HPDE6-E6E7 (cell line): ENCODE measurements at regions not wholly inside any gene's neighbourhood (a gene's known extent, or its start where the extent isn't known, plus 50 kb on each side); places are given as distances from the start of the nearest gene placed in this dataset.
"Not testable (repeated sequence)": the region's sequence is repeated elsewhere in the genome, so short reads cannot be mapped to it uniquely, and the experiment has no call there.

ENCODE experiments used
- DNase-seq: peaks from one replicate; pipeline ENCODE4 v3.0.0; 2011; ENCODE audit warnings: missing footprints; ENCODE audit errors: extremely low spot score

DNA sequence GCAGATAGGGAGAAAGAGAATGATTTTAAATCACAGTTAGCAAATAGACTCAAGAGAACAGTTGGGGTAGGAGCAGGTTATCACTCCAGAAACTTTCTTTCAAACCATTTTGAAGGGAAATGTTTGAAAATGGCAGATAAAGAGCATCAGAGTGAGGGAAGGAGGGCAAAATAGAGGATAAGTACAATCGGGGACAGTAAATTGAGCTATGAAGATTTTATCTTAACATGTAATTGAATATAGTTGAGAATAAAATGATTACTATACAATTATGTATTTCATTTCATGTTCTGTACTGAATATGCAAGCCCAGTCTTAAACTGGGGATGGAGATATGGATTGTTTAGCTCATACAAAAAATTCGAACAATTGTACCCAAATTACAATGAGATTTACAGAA is 54.0 kb downstream of the MAP10 start:
- DNase-seq, result no peak

DNA sequence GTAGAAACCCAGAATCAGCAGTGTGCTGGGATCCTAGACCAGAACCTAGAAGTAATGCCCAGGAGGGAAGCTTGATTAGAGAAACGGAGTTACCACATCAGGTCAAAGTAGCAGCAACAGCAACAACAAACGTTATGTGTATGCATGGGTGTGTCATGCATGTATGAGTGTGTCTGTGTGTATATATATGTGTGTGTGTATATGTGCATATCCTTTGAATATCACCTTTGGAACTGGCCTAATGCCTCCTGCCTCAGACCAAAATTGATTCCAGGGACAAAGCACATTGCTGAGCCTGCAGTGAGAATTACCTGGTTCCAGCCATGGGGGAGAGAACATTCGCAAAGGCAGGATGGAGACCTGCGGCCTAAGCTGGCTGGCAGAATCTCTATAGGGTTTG is 55.9 kb downstream of the MAP10 start:
- no peak for DNase-seq

GRCh38 chr1:232863544-232864275 is 58.5 kb downstream of the MAP10 start:
- no peak for DNase-seq

GRCh38 chr1:232865102-232865931 is 60.1 kb downstream of the MAP10 start:
- DNase-seq, result no peak

- peak; percentile 17 for DNase-seq
Measured at GRCh38 chr1:232868793-232869491, 63.7 kb downstream of the MAP10 start.

- not testable (repeated sequence) for DNase-seq
Measured at GRCh38 chr1:232871291-232871969, 66.2 kb downstream of the MAP10 start.

DNA sequence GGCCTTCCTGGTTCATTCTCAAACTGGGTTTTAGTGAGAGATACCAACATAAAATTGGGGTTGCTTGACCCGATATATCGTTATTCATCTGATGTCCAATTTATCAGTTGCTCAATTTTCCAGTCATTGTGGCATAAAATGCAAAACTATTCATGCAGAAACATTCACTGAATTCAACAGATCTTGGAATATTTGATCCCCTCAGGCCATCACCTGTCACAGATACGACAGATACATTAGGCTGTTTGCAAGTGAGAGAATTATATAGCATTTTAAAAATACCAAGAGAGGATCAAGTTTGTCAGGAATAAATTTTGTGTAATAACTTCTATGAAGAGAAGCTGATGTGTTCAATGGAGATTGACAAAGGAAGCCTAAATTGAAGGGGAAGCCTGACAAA is 67.1 kb downstream of the MAP10 start:
- no peak for DNase-seq

GRCh38 chr1:232872738-232873137 is 67.5 kb downstream of the MAP10 start:
- DNase-seq, result no peak

DNA sequence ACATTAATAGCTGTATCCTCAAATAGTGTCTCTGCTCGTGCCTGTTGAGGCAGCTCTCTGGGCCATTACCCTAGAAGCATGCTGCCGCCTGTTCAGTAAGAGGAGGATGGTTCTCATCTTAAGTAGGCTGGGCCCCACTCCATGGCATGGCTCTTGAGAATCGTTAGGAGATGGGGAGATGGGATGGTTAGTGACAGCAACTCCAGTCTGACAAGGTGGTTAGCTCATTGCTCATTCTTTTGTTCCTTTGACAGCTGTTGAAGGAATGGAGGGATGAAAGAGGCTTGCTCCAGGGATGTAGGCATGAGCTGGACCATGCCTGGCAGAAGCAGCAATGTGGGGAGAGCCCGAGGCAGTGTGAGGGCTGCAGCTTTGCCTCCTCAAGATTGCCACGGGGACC is 68.2 kb downstream of the MAP10 start:
- no peak for DNase-seq

DNA sequence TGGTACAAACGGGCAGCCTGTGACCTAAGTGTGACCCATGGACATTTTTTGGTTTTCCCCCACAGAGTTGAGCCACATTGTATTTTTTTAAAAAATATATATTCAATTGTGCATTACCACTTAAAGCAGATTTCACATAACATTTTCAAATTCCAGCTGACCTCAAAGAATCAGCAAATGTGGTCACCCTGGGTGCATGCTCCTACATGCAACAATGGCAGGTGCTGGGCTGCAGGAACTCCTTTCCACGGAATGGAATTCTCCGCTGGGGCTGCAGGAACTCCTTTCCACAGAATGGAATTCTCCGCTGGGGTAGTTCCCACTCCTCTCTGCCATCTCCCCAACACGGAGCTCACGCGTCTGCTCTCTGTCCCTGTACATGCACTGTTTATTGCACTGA is 68.7 kb downstream of the MAP10 start:
- DNase-seq, result no peak

- DNase-seq, result no peak
Measured at GRCh38 chr1:232875536-232875935, 70.3 kb downstream of the MAP10 start.

DNA sequence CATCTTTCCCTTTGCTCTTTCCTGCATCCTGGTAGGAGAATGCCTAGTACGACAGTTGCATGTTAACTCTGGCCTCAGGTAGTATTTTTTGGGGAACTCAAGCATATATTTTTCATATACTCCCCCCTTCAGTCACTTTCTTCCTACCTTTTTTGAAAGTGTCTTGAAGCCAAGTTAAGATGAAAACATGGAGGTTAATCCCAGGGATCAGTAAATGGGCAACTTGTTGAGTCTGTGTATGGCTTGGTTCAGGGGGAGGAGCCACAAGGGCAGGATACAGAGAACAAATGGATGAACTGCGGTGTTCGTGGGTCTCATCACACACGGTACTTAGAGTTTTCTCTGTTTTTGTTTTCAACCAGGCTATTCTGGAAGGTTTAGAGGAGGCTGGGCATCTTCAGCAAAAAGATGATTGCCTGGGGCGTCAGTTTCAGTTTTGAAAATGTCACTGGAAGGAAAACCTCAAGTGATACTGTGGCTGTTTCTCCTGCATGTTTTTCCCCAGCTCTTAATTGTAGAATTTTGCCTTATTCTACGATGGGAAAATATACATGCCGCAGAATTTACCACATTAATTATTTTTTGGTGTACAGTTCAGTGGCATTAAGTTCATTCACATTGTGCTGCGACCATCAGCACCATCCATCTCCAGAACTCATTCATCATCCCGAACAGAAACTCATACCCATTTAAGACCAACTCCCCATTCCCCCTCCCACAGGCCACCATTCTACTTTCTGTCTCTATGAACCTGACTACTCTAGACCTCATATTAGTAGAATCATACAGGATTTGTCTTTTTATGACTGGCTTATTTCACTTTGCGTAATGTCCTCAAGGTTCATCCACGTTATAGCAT is 71.5 kb downstream of the MAP10 start:
- DNase-seq, result no peak

DNA sequence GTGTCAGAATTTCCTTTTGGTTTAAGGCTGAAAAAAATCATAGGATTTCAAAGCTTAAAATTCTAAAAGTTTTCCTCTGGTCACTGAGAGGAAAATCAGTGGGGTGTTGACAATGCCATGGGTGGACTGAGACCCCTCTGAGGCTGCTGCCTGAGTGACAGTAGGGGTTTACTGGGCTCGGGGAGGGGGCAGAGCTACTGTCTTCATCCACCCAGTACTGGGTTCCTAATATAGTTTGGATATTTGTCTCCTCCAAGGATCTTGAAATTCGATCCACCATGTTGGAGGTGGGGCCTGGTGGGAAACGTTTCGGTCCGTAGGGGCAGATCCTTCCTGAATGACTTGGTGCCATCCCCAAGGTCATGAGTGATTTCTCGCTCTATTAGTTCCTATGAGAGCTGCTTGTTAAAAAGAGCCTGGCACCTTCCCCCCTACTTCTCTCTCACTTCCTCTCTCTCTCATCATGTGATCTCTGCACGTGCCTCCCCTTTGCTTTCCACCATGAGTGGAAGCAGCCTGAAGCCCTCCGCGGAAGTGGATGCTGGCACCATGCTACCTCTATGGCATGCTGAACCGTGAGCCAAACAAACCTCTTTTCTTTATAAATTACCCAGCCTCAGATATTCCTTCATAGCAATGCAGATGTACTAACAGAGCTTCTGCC is 72.3 kb downstream of the MAP10 start:
- no peak for DNase-seq

DNA sequence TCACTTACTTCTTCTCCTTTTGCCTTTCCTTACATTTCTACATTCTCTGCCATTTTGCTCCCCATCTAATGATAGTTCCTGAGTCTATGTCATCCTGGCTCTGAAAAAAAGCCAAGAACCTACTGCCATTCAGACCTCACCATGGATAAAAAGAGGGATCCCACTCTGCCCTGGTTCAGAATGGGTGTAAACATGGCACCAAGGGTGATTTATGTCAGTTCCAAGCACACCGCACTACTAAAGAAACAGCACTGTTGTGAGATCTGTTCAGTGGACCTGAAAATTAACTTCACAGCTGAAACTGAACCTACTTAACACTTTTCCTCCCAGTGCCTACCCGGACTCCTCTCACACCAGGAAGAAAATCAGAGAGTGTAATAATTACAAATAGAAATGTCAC is 72.3 kb upstream of the NTPCR start:
- no peak for DNase-seq

- peak; percentile 17 for DNase-seq
Measured at GRCh38 chr1:232880354-232880753, 70.1 kb upstream of the NTPCR start.

DNA sequence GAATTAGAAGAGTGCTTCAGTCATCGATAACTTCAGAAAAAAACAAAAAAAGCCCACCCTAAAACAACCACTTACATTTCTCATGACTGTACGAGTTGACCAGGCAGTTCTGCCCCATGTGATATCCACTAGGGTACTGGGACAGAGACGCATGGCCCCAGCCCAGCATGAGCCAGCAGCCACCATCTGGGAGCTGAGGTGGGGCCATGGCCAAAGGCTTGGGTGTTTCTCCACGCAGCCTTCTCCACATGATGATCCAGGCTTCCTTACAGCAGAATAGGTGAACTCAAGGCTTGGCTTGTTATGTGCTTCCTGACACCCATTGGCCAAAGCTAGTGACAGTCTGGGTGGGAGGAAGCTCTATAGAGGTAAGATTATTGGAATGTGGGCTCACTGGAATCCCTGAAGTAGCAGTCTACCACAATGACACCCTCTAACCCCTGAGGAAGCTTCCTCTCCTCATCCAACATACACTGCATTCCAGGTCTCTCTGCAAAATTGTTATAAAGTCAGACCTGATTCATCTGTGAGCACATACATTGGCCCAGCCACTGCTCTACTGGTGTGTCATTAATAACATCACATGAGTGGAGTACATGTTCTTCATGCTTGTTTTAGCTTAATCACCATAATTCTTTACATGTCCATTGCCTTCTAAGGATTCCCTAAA is 66.3 kb upstream of the NTPCR start:
- DNase-seq, result no peak

DNA sequence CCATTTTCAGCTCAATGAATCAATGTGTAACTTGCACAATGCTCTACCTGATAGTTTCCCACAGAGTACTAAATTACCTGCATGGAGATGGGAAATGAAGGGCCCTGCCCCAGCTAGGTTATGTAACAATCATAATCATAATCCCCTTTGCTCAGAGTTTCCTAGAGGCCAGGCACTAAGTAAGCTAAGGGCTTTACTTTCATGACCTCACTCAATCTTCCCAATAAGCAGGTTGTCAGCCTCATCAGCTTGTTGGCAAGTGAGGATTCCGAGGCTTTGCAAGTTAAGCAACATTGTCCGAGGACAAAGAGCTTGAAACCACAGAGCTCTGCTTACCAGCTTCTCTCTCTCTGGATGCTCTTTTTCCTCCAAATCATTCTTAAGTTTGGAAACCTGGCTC is 64.1 kb upstream of the NTPCR start:
- DNase-seq, result no peak

- DNase-seq, result no peak
Measured at GRCh38 chr1:232890340-232890943, 60.0 kb upstream of the NTPCR start.

- no peak for DNase-seq
Measured at GRCh38 chr1:232891071-232891470, 59.3 kb upstream of the NTPCR start.
